ENCODE measurements at regions not wholly inside any gene's neighbourhood (a gene's known extent, or its start where the extent isn't known, plus 50 kb on each side); places are given as distances from the start of the nearest gene placed in this dataset.
"Not testable (repeated sequence)": the region's sequence is repeated elsewhere in the genome, so short reads cannot be mapped to it uniquely, and the experiment has no call there.

DNA sequence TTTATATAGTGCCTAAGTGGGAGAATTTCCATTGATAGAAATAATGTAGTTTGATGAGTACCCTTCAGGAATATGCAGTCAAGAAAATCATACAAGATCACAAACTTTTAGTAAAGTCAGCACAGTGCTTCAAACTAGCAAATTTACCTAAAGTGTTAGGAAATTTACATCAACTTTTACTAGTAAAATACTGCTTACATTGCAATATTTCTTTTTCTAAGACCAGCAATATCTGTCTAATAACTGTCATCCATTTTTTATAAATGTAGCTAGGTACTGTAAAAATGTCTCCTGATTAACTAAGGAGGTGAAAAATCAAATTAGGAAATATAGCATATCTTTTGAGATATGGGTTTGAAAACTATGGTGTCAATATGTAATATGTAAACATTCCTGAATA lies 405.4 kb downstream of the MDFIC start:
- no peak for DNase-seq
- Histone ChIP-seq H3K27me3 (no peaks in the 10 kb centered on the region), H3K4me1 (no peaks in the 10 kb centered on the region), H3K36me3 (no peaks in the 10 kb centered on the region), H3K4me3 (no peak overlapping the region), H3K27ac (no peak overlapping the region), H3K9me3 (no peaks in the 10 kb centered on the region)
- no peak for TF ChIP-seq POLR2A (IDR thresholded peaks at IDR 0.05)
- intact Hi-C loops (cut with DNase I) = no loop called here

DNA sequence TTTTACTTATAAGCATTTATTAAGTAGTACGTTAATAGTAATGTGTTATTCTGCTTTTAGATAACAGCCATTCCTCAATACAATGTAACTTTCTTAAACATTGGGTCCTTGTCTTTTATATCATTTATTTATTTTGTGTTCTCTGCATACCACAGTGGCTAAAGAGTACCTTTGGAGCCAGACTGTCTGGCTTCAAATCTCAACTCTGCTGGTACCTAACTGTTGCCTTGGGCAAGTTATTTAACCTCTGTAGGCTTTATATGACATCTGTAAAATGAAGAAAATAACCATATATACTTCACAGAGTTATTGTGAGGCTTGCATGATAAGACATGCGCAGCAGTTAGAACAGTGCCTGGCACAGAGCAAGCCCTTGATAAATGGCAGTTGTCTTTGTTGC lies 397.6 kb downstream of the MDFIC start:
- Histone ChIP-seq H3K4me1 (no peaks in the 10 kb centered on the region), H3K27me3 (no peaks in the 10 kb centered on the region), H3K27ac (no peak overlapping the region), H3K9me3 (no peaks in the 10 kb centered on the region), H3K4me3 (no peak overlapping the region), H3K36me3 (no peaks in the 10 kb centered on the region)
- no peak for DNase-seq
- TF ChIP-seq POLR2A (IDR thresholded peaks at IDR 0.05) = no peak
- TF ChIP-seq, protein P1, sequence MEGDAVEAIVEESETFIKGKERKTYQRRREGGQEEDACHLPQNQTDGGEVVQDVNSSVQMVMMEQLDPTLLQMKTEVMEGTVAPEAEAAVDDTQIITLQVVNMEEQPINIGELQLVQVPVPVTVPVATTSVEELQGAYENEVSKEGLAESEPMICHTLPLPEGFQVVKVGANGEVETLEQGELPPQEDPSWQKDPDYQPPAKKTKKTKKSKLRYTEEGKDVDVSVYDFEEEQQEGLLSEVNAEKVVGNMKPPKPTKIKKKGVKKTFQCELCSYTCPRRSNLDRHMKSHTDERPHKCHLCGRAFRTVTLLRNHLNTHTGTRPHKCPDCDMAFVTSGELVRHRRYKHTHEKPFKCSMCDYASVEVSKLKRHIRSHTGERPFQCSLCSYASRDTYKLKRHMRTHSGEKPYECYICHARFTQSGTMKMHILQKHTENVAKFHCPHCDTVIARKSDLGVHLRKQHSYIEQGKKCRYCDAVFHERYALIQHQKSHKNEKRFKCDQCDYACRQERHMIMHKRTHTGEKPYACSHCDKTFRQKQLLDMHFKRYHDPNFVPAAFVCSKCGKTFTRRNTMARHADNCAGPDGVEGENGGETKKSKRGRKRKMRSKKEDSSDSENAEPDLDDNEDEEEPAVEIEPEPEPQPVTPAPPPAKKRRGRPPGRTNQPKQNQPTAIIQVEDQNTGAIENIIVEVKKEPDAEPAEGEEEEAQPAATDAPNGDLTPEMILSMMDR (IDR thresholded peaks at IDR 0.05) = no peak
- 77 to 81% methylated on average over 2 of the region's 2 CpGs for WGBS, 2 donors
- intact Hi-C loops (cut with DNase I) = no loop called here

DNA sequence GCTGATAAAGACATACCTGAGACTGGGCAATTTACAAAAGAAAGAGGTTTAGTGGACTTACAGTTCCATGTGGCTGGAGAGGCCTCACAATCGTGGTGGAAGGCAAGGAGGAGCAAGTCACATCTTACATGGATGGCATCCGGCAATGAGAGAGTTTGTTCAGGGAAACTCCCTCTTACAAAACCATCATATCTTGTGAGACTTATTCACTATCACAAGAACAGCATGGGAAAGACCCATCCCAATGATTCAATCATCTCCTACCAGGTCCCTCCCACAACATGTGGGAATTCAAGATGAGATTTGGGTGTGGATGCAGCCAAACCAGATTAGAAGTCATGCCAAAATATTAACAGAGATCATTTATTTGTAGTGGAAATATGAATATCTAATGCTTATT lies 388.4 kb downstream of the MDFIC start:
- H3K27ac ChIP-seq; H3K36me3 ChIP-seq; H3K4me1 ChIP-seq; H3K9me3 ChIP-seq; H3K4me3 ChIP-seq; H3K27me3 ChIP-seq; intact Hi-C loops (cut with DNase I); DNase-seq: not testable (repeated sequence)
- 83% methylated on average over 2 of the region's 2 CpGs for WGBS, 2 donors

DNA sequence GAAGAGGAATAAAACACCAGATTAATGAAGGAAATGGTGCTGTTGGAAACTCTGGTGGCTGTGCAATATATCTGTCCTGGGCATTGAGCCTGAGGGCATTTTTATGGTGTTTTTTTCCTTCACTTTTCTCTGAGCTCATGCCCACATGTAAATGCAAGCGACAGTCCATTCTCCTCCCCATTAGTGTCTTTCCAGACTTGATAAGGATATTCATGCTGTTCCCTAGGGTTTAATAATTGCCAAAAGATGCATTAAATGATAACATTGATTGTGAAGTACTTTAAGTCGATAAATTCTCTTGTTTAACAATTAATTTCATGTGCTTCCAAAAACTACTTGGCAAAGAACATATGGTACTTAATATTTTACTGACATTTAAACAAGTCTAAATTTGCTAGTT lies 384.7 kb downstream of the MDFIC start:
- TF ChIP-seq POLR2A (IDR thresholded peaks at IDR 0.05) = no peak
- TF ChIP-seq, protein P1 (IDR thresholded peaks at IDR 0.05) = no peak
- intact Hi-C loops (cut with DNase I) = no loop called here
- Histone ChIP-seq H3K4me1 (no peaks in the 10 kb centered on the region), H3K4me3 (no peak overlapping the region), H3K27ac (no peak overlapping the region), H3K9me3 (no peaks in the 10 kb centered on the region), H3K27me3 (no peaks in the 10 kb centered on the region), H3K36me3 (no peaks in the 10 kb centered on the region)
- WGBS, 2 donors = 52 to 54% methylated on average over 2 of the region's 2 CpGs
- DNase-seq = no peak

DNA sequence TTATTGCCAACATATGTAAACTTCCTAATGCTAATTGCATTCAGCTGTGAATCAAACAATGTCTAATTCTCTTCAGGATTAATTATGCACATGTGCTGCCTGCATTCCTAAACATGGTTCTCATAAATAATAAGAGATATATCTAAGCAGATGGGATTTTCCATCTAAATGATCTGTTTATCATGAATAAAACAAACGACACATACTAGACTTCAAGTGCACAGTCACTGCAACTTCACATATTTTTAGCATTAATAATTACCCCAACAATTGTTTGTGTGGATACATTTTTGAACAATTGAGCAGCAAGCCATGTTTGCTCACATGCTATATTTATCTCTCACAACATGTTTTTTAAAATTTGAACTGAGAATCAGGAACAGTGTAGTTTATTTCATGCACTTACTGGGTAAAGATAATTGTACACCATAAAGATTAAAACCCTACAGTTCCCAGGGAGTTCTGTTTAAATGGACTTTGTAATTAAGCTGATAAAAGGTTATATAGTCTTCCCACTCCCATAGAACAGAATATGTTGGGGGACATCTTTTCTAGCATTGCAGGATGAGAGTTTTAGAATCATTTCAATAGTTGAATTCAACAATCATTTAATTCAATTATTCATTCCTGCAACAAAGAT lies 378.5 kb downstream of the MDFIC start:
- Histone ChIP-seq H3K27me3 (no peaks in the 10 kb centered on the region), H3K9me3 (no peaks in the 10 kb centered on the region), H3K36me3 (no peaks in the 10 kb centered on the region), H3K27ac (no peak overlapping the region), H3K4me1 (no peaks in the 10 kb centered on the region), H3K4me3 (no peak overlapping the region)
- WGBS, 2 donors = 15 to 34% methylated on average over 1 of the region's 1 CpG
- DNase-seq = no peak
- intact Hi-C loops (cut with DNase I) = no loop called here
- TF ChIP-seq, protein P1 (IDR thresholded peaks at IDR 0.05) = no peak
- TF ChIP-seq POLR2A (IDR thresholded peaks at IDR 0.05) = no peak

DNA sequence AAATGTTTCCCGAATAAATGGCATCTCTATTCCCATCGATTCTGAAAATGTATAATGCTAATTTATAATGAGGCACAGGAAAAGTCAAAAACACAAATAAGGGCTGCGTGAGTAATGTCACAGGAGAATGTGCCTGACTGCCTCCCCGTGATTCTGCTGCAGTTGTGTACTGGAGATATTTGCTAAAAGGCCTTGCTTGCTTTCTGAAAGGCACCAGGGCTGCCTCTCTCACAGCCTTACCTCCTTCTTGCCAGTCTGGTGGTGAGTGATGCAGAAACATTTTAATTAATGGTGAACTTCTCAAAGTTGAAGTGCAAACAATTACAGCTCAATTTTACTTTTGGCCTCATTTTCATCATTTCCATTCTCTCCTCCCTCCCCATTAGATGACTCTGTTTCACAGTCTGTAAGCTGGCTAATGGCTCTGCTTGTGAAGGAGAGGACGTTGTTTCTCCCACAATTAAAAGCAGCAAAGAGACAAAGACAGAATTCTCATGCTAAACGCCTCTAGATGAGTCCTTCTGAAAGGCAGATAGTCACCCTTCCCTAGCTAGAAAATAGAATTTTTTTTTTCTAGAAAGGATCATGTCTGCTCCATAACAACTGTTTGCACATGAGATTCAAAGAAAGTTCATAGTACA lies 377.6 kb downstream of the MDFIC start:
- TF ChIP-seq, protein P1 (IDR thresholded peaks at IDR 0.05) = no peak
- TF ChIP-seq POLR2A (IDR thresholded peaks at IDR 0.05) = no peak
- Histone ChIP-seq H3K27ac (no peak overlapping the region), H3K4me3 (no peak overlapping the region), H3K9me3 (no peaks in the 10 kb centered on the region), H3K4me1 (no peaks in the 10 kb centered on the region), H3K36me3 (no peaks in the 10 kb centered on the region), H3K27me3 (no peaks in the 10 kb centered on the region)
- WGBS, 2 donors = 69 to 74% methylated on average over 6 of the region's 6 CpGs
- DNase-seq = no peak
- intact Hi-C loops (cut with DNase I) = no loop called here

All from esophagus squamous epithelium (tissue), 5 donors.